Panc1 (cell line): ENCODE measurements at regions not wholly inside any gene's neighbourhood (a gene's known extent, or its start where the extent isn't known, plus 50 kb on each side); places are given as distances from the start of the nearest gene placed in this dataset.

Experiments used
- ATAC-seq: fragments of 200-7000 bp; cut with Tn5 transposase; 2 replicates; pipeline ENCODE4 v1.9.1; 2020; ENCODE audit warnings: mild to moderate bottlenecking, moderate library complexity
- BruUV-seq: library from RNA; stranded (reverse); fragments of 400-500 nt; replicated peaks from 2 replicates; lab custom pipeline; 2021; lab: Mats Ljungman, UMichigan
- CTCF ChIA-PET: fragments of 300-600 bp; sonication (Branson Sonifier 250); formaldehyde crosslinking; loops from one replicate; lab custom pipeline; 2022; ENCODE audit warnings: antibody characterized with exemption; lab: Charles Lee
- POLR2A ChIA-PET: fragments of 300-600 bp; sonication (Branson Sonifier 250); formaldehyde crosslinking; loops from one replicate; lab custom pipeline; 2022; ENCODE audit warnings: antibody characterized with exemption; lab: Charles Lee
- DNase-seq: peaks from one replicate; pipeline ENCODE4 v3.0.0-alpha.2; 2010; ENCODE audit warnings: low read depth, low spot score
- H3K27ac ChIP-seq: 2 replicates; pipeline ENCODE4 v1.5.1; 2011; ENCODE audit warnings: mild to moderate bottlenecking, low read length, inconsistent platforms
- H3K27me3 ChIP-seq: fragments of 200-500 bp; sonication (Bioruptor generic); 2 replicates; pipeline ENCODE4 v1.6.0; 2014; ENCODE audit warnings: low read length, inconsistent platforms; ENCODE audit not compliant: control insufficient read depth, insufficient read depth
- H3K36me3 ChIP-seq: fragments of 200-500 bp; sonication (Bioruptor generic); 2 replicates; pipeline ENCODE4 v1.5.1; 2014; ENCODE audit warnings: inconsistent platforms, mild to moderate bottlenecking, low read length, moderate library complexity; ENCODE audit not compliant: control insufficient read depth, insufficient read depth
- H3K4me1 ChIP-seq: 2 replicates; pipeline ENCODE4 v1.5.1; 2011; ENCODE audit warnings: inconsistent platforms, mild to moderate bottlenecking, low read length, moderate library complexity; ENCODE audit not compliant: control insufficient read depth, insufficient read depth
- H3K4me3 ChIP-seq, 2 experiments: 2 replicates each; pipeline ENCODE4 v1.5.1; 2011 to 2012; ENCODE audit warnings: low read depth in 2 of 2, low read length in 2 of 2, mild to moderate bottlenecking in 2 of 2, inconsistent platforms in 1 of 2, moderate library complexity in 1 of 2
- H3K9me3 ChIP-seq: fragments of 200-500 bp; sonication (Bioruptor generic); 2 replicates; pipeline ENCODE4 v1.5.1; 2014; ENCODE audit warnings: low read depth, mild to moderate bottlenecking, inconsistent platforms, low read length, moderate library complexity; ENCODE audit not compliant: control insufficient read depth, insufficient read depth
- CTCF ChIP-seq: fragments of 450-650 bp; IDR thresholded peaks from 2 replicates; pipeline ENCODE4 v1.5.1; 2017; ENCODE audit warnings: mild to moderate bottlenecking
- POLR2AphosphoS5 ChIP-seq: IDR thresholded peaks from 2 replicates; pipeline ENCODE4 v1.6.1; 2012; ENCODE audit warnings: mild to moderate bottlenecking, low read depth, low read length, moderate library complexity
- REST ChIP-seq, 2 experiments: IDR thresholded peaks; 2 replicates each; pipeline ENCODE4 v1.6.1; 2011 to 2012; ENCODE audit warnings: low read depth in 2 of 2, control low read depth in 1 of 2, low read length in 1 of 2, mild to moderate bottlenecking in 1 of 2, moderate library complexity in 1 of 2; ENCODE audit not compliant: insufficient read depth in 1 of 2
- SIN3A ChIP-seq: IDR thresholded peaks from 2 replicates; pipeline ENCODE4 v1.6.1; 2012; ENCODE audit warnings: low read depth, mild to moderate bottlenecking, low read length, moderate library complexity, borderline replicate concordance; ENCODE audit not compliant: insufficient read depth
- TCF7L2 ChIP-seq: IDR thresholded peaks from 2 replicates; pipeline ENCODE4 v1.6.1; 2011; ENCODE audit warnings: mild to moderate bottlenecking, low read depth, low read length, inconsistent platforms
- in situ Hi-C: cut with HindIII; loops from 2 replicates; pipeline ENCODE4 v1.10.0; 2016; ENCODE audit warnings: low sequenced_read_pairs, low pct_unique_long_range_greater_than_20kb
- intact Hi-C: fragments of 100-400 bp; cut with micrococcal nuclease; formaldehyde crosslinking; loops from one replicate; pipeline ENCODE4 v1.10.0; 2022; ENCODE audit not compliant: unreplicated experiment

- ChIA-PET CTCF (no interaction called here), POLR2A (no interaction called here)
- no peaks in the 10 kb centered on the region; the same call in 1 of the 2 replicates for H3K4me1 ChIP-seq
- DNase-seq (no peak), ATAC-seq (no peak)
- H3K27me3 ChIP-seq = peaks cover 9% of the 10 kb centered on the region
- H3K4me3 ChIP-seq = no peak overlapping the region
- H3K9me3 ChIP-seq = no peaks in the 10 kb centered on the region
- H3K27ac ChIP-seq = no peak overlapping the region
- BruUV-seq = no TSS peak
- TF ChIP-seq TCF7L2 (no peak), REST (IDR thresholded peaks at IDR 0.05; ENCODE audit: insufficient read depth in 1 of 2, low read depth in 2 of 2, low read length in 1 of 2) (no peak), POLR2AphosphoS5 (no peak), CTCF (no peak), SIN3A (no peak)
- intact Hi-C loops (no loop called here), in situ Hi-C loops (no loop called here)
- no peaks in the 10 kb centered on the region for H3K36me3 ChIP-seq
Measured at GRCh38 chr2:128664499-128664971, 345.9 kb upstream of the HS6ST1 start.

- in situ Hi-C loops = no loop called here
- no peak for TF ChIP-seq REST (IDR thresholded peaks at IDR 0.05; ENCODE audit: insufficient read depth in 1 of 2, low read depth in 2 of 2, low read length in 1 of 2)
- TF ChIP-seq POLR2AphosphoS5 = no peak
- TF ChIP-seq CTCF = no peak
- no peak for TF ChIP-seq TCF7L2
- no peak for TF ChIP-seq SIN3A
- CTCF ChIA-PET = no interaction called here
Measured at GRCh38 chr2:128665113-128665512, 346.4 kb upstream of the HS6ST1 start.

More at GRCh38 chr2:128665113-128665512, 346.4 kb upstream of the HS6ST1 start:
- intact Hi-C loops = no loop called here
- Histone ChIP-seq H3K4me3 (no peak overlapping the region), H3K27ac (no peak overlapping the region), H3K27me3 (peaks cover 4% of the 10 kb centered on the region), H3K4me1 (no peaks in the 10 kb centered on the region; the same call in 1 of the 2 replicates), H3K9me3 (no peaks in the 10 kb centered on the region), H3K36me3 (no peaks in the 10 kb centered on the region)
- no peak for DNase-seq
- no peak for ATAC-seq
- BruUV-seq = no TSS peak
- POLR2A ChIA-PET = no interaction called here
